ENCODE measurements at regions not wholly inside any gene's neighbourhood (a gene's known extent, or its start where the extent isn't known, plus 50 kb on each side); places are given as distances from the start of the nearest gene placed in this dataset.

GRCh38 chr6:94673251-94673650, 904.1 kb upstream of the MANEA start:
- Mint-ChIP-seq H3K4me3 (no peak overlapping the region), H3K27me3 (ENCODE audit: low read depth) (no peaks in the 10 kb centered on the region), H3K27ac (no peak overlapping the region), H3K9me3 (peaks cover 3 to 11% of the 10 kb centered on the region in 2 donors), H3K4me1 (ENCODE audit: low read depth) (no peaks in the 10 kb centered on the region), H3K36me3 (ENCODE audit: insufficient read depth in 2 of 2) (peaks cover 0 to 2% of the 10 kb centered on the region in 2 donors)
- ATAC-seq (replicated peaks in 1 of 2), result no peak
- no peak for DNase-seq

- ATAC-seq (replicated peaks in 1 of 2), result no peak
- Mint-ChIP-seq H3K4me1 (ENCODE audit: low read depth) (no peaks in the 10 kb centered on the region), H3K36me3 (ENCODE audit: insufficient read depth in 2 of 2) (peaks cover 0 to 2% of the 10 kb centered on the region in 2 donors)
These were observed 907.3 kb upstream of the MANEA start for GRCh38 chr6:94670017-94670416.

GRCh38 chr6:94668876-94669275, 908.5 kb upstream of the MANEA start:
- DNase-seq (no peak), ATAC-seq (replicated peaks in 1 of 2) (no peak)
- Mint-ChIP-seq H3K9me3 (peaks cover 2 to 12% of the 10 kb centered on the region in 2 donors), H3K36me3 (ENCODE audit: insufficient read depth in 2 of 2) (peaks cover 0 to 2% of the 10 kb centered on the region in 2 donors), H3K4me1 (ENCODE audit: low read depth) (no peaks in the 10 kb centered on the region), H3K27me3 (ENCODE audit: low read depth) (no peaks in the 10 kb centered on the region), H3K27ac (no peak overlapping the region), H3K4me3 (no peak overlapping the region)

More at GRCh38 chr6:94670017-94670416, 907.3 kb upstream of the MANEA start:
- peaks cover 3 to 14% of the 10 kb centered on the region in 2 donors for H3K9me3 Mint-ChIP-seq
- DNase-seq, result no peak
- H3K27ac Mint-ChIP-seq, result no peak overlapping the region
- no peak overlapping the region for H3K4me3 Mint-ChIP-seq
- H3K27me3 Mint-ChIP-seq (ENCODE audit: low read depth), result no peaks in the 10 kb centered on the region

- H3K36me3 Mint-ChIP-seq (ENCODE audit: insufficient read depth in 2 of 2), result no peaks in the 10 kb centered on the region
- H3K4me3 Mint-ChIP-seq, result no peak overlapping the region
- H3K27ac Mint-ChIP-seq, result no peak overlapping the region
- no peaks in the 10 kb centered on the region for H3K4me1 Mint-ChIP-seq (ENCODE audit: low read depth)
- H3K9me3 Mint-ChIP-seq, result peaks cover 4 to 11% of the 10 kb centered on the region in 2 donors
- H3K27me3 Mint-ChIP-seq (ENCODE audit: low read depth), result no peaks in the 10 kb centered on the region
- ATAC-seq (replicated peaks in 1 of 2) (no peak), DNase-seq (no peak)
These were observed 918.4 kb upstream of the MANEA start for GRCh38 chr6:94658929-94659328.

GRCh38 chr6:94651239-94651638, 926.1 kb upstream of the MANEA start:
- H3K4me1 Mint-ChIP-seq (ENCODE audit: low read depth), result no peaks in the 10 kb centered on the region
- peaks cover 1 to 4% of the 10 kb centered on the region in 2 donors for H3K9me3 Mint-ChIP-seq
- H3K27ac Mint-ChIP-seq, result no peak overlapping the region
- no peaks in the 10 kb centered on the region for H3K36me3 Mint-ChIP-seq (ENCODE audit: insufficient read depth in 2 of 2)
- DNase-seq, result no peak
- H3K27me3 Mint-ChIP-seq (ENCODE audit: low read depth), result no peaks in the 10 kb centered on the region
- no peak overlapping the region for H3K4me3 Mint-ChIP-seq
- ATAC-seq (replicated peaks in 1 of 2), result no peak

GRCh38 chr6:94645191-94645590, 932.1 kb upstream of the MANEA start:
- Mint-ChIP-seq H3K27me3 (ENCODE audit: low read depth) (no peaks in the 10 kb centered on the region), H3K27ac (no peak overlapping the region), H3K36me3 (ENCODE audit: insufficient read depth in 2 of 2) (no peaks in the 10 kb centered on the region), H3K9me3 (peaks cover 0 to 3% of the 10 kb centered on the region in 2 donors), H3K4me3 (no peak overlapping the region), H3K4me1 (ENCODE audit: low read depth) (no peaks in the 10 kb centered on the region)
- DNase-seq (no peak), ATAC-seq (replicated peaks in 1 of 2) (no peak)

GRCh38 chr6:94639564-94639963, 937.8 kb upstream of the MANEA start:
- Mint-ChIP-seq H3K27me3 (ENCODE audit: low read depth) (no peaks in the 10 kb centered on the region), H3K4me3 (no peak overlapping the region), H3K9me3 (peaks cover 0 to 3% of the 10 kb centered on the region in 2 donors), H3K36me3 (ENCODE audit: insufficient read depth in 2 of 2) (no peaks in the 10 kb centered on the region), H3K4me1 (ENCODE audit: low read depth) (no peaks in the 10 kb centered on the region), H3K27ac (no peak overlapping the region)
- DNase-seq, result no peak
- no peak for ATAC-seq (replicated peaks in 1 of 2)

GRCh38 chr6:94636780-94637385, 940.5 kb upstream of the MANEA start:
- H3K4me3 Mint-ChIP-seq, result no peak overlapping the region
- H3K9me3 Mint-ChIP-seq, result peaks cover 0 to 6% of the 10 kb centered on the region in 2 donors
- no peak for DNase-seq
- no peaks in the 10 kb centered on the region for H3K27me3 Mint-ChIP-seq (ENCODE audit: low read depth)
- no peaks in the 10 kb centered on the region for H3K4me1 Mint-ChIP-seq (ENCODE audit: low read depth)
- H3K36me3 Mint-ChIP-seq (ENCODE audit: insufficient read depth in 2 of 2), result no peaks in the 10 kb centered on the region
- no peak overlapping the region for H3K27ac Mint-ChIP-seq
- ATAC-seq (replicated peaks in 1 of 2), result no peak

GRCh38 chr6:94623586-94623985, 953.7 kb upstream of the MANEA start:
- Mint-ChIP-seq H3K4me1 (ENCODE audit: low read depth) (no peaks in the 10 kb centered on the region), H3K27ac (no peak overlapping the region), H3K4me3 (no peak overlapping the region), H3K27me3 (ENCODE audit: low read depth) (no peaks in the 10 kb centered on the region), H3K9me3 (peaks cover 0 to 4% of the 10 kb centered on the region in 2 donors), H3K36me3 (ENCODE audit: insufficient read depth in 2 of 2) (no peaks in the 10 kb centered on the region)
- DNase-seq (no peak), ATAC-seq (replicated peaks in 1 of 2) (no peak)

GRCh38 chr6:94622783-94623182, 954.6 kb upstream of the MANEA start:
- Mint-ChIP-seq H3K4me3 (no peak overlapping the region), H3K27ac (no peak overlapping the region), H3K27me3 (ENCODE audit: low read depth) (no peaks in the 10 kb centered on the region), H3K4me1 (ENCODE audit: low read depth) (no peaks in the 10 kb centered on the region), H3K9me3 (peaks cover 0 to 4% of the 10 kb centered on the region in 2 donors), H3K36me3 (ENCODE audit: insufficient read depth in 2 of 2) (no peaks in the 10 kb centered on the region)
- DNase-seq, result no peak
- no peak for ATAC-seq (replicated peaks in 1 of 2)

GRCh38 chr6:94600636-94601035, 976.7 kb upstream of the MANEA start:
- Mint-ChIP-seq H3K9me3 (peaks cover 4 to 14% of the 10 kb centered on the region in 2 donors), H3K4me3 (no peak overlapping the region), H3K4me1 (ENCODE audit: low read depth) (no peaks in the 10 kb centered on the region), H3K27ac (no peak overlapping the region), H3K27me3 (ENCODE audit: low read depth) (no peaks in the 10 kb centered on the region), H3K36me3 (ENCODE audit: insufficient read depth in 2 of 2) (no peaks in the 10 kb centered on the region)
- no peak for DNase-seq
- no peak for ATAC-seq (replicated peaks in 1 of 2)

GRCh38 chr6:94597487-94597886, 979.8 kb upstream of the MANEA start:
- Mint-ChIP-seq H3K9me3 (peaks cover 6 to 7% of the 10 kb centered on the region in 2 donors), H3K4me1 (ENCODE audit: low read depth) (no peaks in the 10 kb centered on the region), H3K36me3 (ENCODE audit: insufficient read depth in 2 of 2) (no peaks in the 10 kb centered on the region), H3K27me3 (ENCODE audit: low read depth) (no peaks in the 10 kb centered on the region), H3K27ac (no peak overlapping the region), H3K4me3 (no peak overlapping the region)
- DNase-seq, result no peak
- ATAC-seq (replicated peaks in 1 of 2), result no peak

GRCh38 chr6:94590416-94590815, 986.9 kb upstream of the MANEA start:
- Mint-ChIP-seq H3K27ac (no peak overlapping the region), H3K27me3 (ENCODE audit: low read depth) (no peaks in the 10 kb centered on the region), H3K36me3 (ENCODE audit: insufficient read depth in 2 of 2) (no peaks in the 10 kb centered on the region), H3K4me1 (ENCODE audit: low read depth) (no peaks in the 10 kb centered on the region), H3K4me3 (no peak overlapping the region), H3K9me3 (peaks cover 4 to 5% of the 10 kb centered on the region in 2 donors)
- DNase-seq (no peak), ATAC-seq (replicated peaks in 1 of 2) (no peak)

- DNase-seq (no peak), ATAC-seq (replicated peaks in 1 of 2) (no peak)
- Mint-ChIP-seq H3K4me3 (no peak overlapping the region), H3K27ac (no peak overlapping the region), H3K9me3 (peaks cover 2% of the 10 kb centered on the region in 2 donors), H3K36me3 (ENCODE audit: insufficient read depth in 2 of 2) (no peaks in the 10 kb centered on the region), H3K27me3 (ENCODE audit: low read depth) (no peaks in the 10 kb centered on the region), H3K4me1 (ENCODE audit: low read depth) (no peaks in the 10 kb centered on the region)
These were observed 989.0 kb upstream of the MANEA start for GRCh38 chr6:94588301-94588700.

All from activated T-cell treated with anti-CD3 and anti-CD28 coated beads, Interleukin-2, amount 50 U/mL, for 72 hours (primary cell).